Spleen (tissue), 11 donors: ENCODE measurements at regions not wholly inside any gene's neighbourhood (a gene's known extent, or its start where the extent isn't known, plus 50 kb on each side); places are given as distances from the start of the nearest gene placed in this dataset.

Source experiments
- DNase-seq: peaks from one replicate; pipeline ENCODE4 v3.0.0-alpha.2; 2020
- H3K27ac ChIP-seq, 8 donors: fragments of 200-600 bp; sonication (generic) in 7 of 8; 1 replicate in 4 of 8; 2 replicates in 4 of 8; pipeline versions ENCODE4 v1.5.0 to v1.8.0; 2016 to 2021; ENCODE audit warnings: inconsistent platforms in 4 of 8, mild to moderate bottlenecking in 4 of 8, moderate library complexity in 1 of 8
- H3K27me3 ChIP-seq, 7 donors: fragments of 200-600 bp; sonication (generic) in 6 of 7; replicated peaks in 1 of 7; 1 replicate in 4 of 7; 2 replicates in 3 of 7; pipeline versions ENCODE4 v1.5.0 to v1.8.0; 2016 to 2021; ENCODE audit warnings: inconsistent platforms in 3 of 7, mild to moderate bottlenecking in 1 of 7
- H3K36me3 ChIP-seq, 6 donors: fragments of 200-600 bp; sonication (generic) in 5 of 6; 1 replicate in 4 of 6; 2 replicates in 2 of 6; pipeline versions ENCODE4 v1.5.0 to v1.8.0; 2016 to 2021; ENCODE audit warnings: inconsistent platforms in 2 of 6
- H3K4me1 ChIP-seq, 6 donors: fragments of 200-600 bp; sonication (generic) in 5 of 6; 1 replicate in 3 of 6; 2 replicates in 3 of 6; pipeline versions ENCODE4 v1.5.0 to v1.8.0; 2016 to 2021; ENCODE audit warnings: inconsistent platforms in 3 of 6
- H3K4me3 ChIP-seq, 8 donors: fragments of 200-600 bp; sonication (generic) in 7 of 8; 1 replicate in 4 of 8; 2 replicates in 4 of 8; pipeline versions ENCODE4 v1.5.0 to v1.8.0; 2016 to 2021; ENCODE audit warnings: inconsistent platforms in 4 of 8, mild to moderate bottlenecking in 4 of 8, moderate library complexity in 2 of 8
- H3K9me3 ChIP-seq, 8 donors: fragments of 200-600 bp; sonication (generic) in 7 of 8; 1 replicate in 4 of 8; 2 replicates in 4 of 8; pipeline versions ENCODE4 v1.5.0 to v1.8.0; 2016 to 2021; ENCODE audit warnings: inconsistent platforms in 4 of 8
- CTCF ChIP-seq, 11 experiments: fragments of 200-600 bp in 7 of 11; fragments of 450-650 bp in 4 of 11; sonication (generic) in 4 of 11; IDR thresholded peaks in 8 of 11; conservative IDR thresholded peaks in 3 of 11; 1 replicate in 7 of 11; 2 replicates in 4 of 11; pipeline versions ENCODE4 v1.4.0 to v1.8.0; 2016 to 2021; ENCODE audit warnings: antibody characterized with exemption in 11 of 11, inconsistent platforms in 4 of 11, mild to moderate bottlenecking in 1 of 11
- POLR2A ChIP-seq, 3 donors: fragments of 450-650 bp; IDR thresholded peaks; one replicate each; pipeline ENCODE4 v1.5.1; 2017; ENCODE audit warnings: antibody characterized with exemption in 3 of 3, mild to moderate bottlenecking in 1 of 3
- POLR2AphosphoS5 ChIP-seq, 3 donors: sonication (generic); formaldehyde crosslinking; IDR thresholded peaks; one replicate each; pipeline ENCODE4 v1.5.1; 2017; ENCODE audit warnings: antibody characterized with exemption in 3 of 3
- WGBS, 5 donors: extraction: QIAGEN DNeasy Blood & Tissue Kit in 3 of 5; methylation state at CpG; one replicate each; pipeline versions ENCODE4 v1.1.5 to v1.1.7; 2013 to 2018; 5-methylcytosine and 5-hydroxymethylcytosine counted together
- intact Hi-C: fragments of 100-400 bp; cut with DNase I; formaldehyde crosslinking; loops from one replicate; pipeline ENCODE4 v1.15.0; 2023; ENCODE audit warnings: low total_unique reads
- donor health status: healthy with polysubstance abuse.
- donor health status: DM: no; HTN: no; CAD: no; lungs with moderate emphysema.
- donor health status: DM: no; HTN: no; CAD: no.
- donor health status: Bipolar disorder and iron deficiency.
- donor health status: healthy.
- donor health status: DM: no; HTN: no; CAD: no.
- donor health status: DM: yes; HTN: yes; CAD: no.

- TF ChIP-seq POLR2AphosphoS5 (IDR thresholded peaks at IDR 0.05) (no peak), POLR2A (IDR thresholded peaks at IDR 0.05) (no peak), CTCF (IDR thresholded peaks at IDR 0.05 in 8 of 11, conservative IDR thresholded peaks at IDR 0.05 in 3 of 11) (no peak)
- no peak for DNase-seq
- WGBS, 5 donors: 56 to 76% (median 66%) methylated on average over 2 of the region's 2 CpGs
- intact Hi-C loops: no loop called here
- no peak overlapping the region for H3K4me3 ChIP-seq
- H3K27me3 ChIP-seq: no peaks in the 10 kb centered on the region
- no peaks in the 10 kb centered on the region for H3K4me1 ChIP-seq
- peaks cover 0 to 32% (median under 1%) of the 10 kb centered on the region in 8 donors for H3K9me3 ChIP-seq
- H3K36me3 ChIP-seq: no peaks in the 10 kb centered on the region
- H3K27ac ChIP-seq: no peak overlapping the region
Observed at GRCh38 chr16:8217201-8217600, 373.1 kb downstream of the TMEM114 start.

- 90 to 100% (median 93%) methylated on average over 1 of the region's 1 CpG for WGBS, 5 donors
- no peak for DNase-seq
- intact Hi-C loops: no loop called here
- no peaks in the 10 kb centered on the region for H3K27me3 ChIP-seq
- H3K27ac ChIP-seq: no peak overlapping the region
- TF ChIP-seq POLR2AphosphoS5 (IDR thresholded peaks at IDR 0.05) (no peak), POLR2A (IDR thresholded peaks at IDR 0.05) (no peak), CTCF (IDR thresholded peaks at IDR 0.05 in 8 of 11, conservative IDR thresholded peaks at IDR 0.05 in 3 of 11) (no peak)
- no peak overlapping the region for H3K4me3 ChIP-seq
- no peaks in the 10 kb centered on the region for H3K36me3 ChIP-seq
- H3K4me1 ChIP-seq: no peaks in the 10 kb centered on the region
- peaks cover 0 to 41% (median 16%) of the 10 kb centered on the region in 8 donors for H3K9me3 ChIP-seq
Observed at GRCh38 chr16:8204769-8205168, 385.5 kb downstream of the TMEM114 start.

GRCh38 chr16:8204096-8204495 is 386.2 kb downstream of the TMEM114 start:
- no peaks in the 10 kb centered on the region for H3K4me1 ChIP-seq
- intact Hi-C loops: no loop called here
- H3K9me3 ChIP-seq: peaks cover 0 to 41% (median 16%) of the 10 kb centered on the region in 8 donors
- H3K4me3 ChIP-seq: no peak overlapping the region
- H3K27me3 ChIP-seq: no peaks in the 10 kb centered on the region
- no peak overlapping the region for H3K27ac ChIP-seq
- DNase-seq: no peak
- WGBS, 5 donors: 65 to 80% (median 73%) methylated on average over 4 of the region's 4 CpGs
- no peaks in the 10 kb centered on the region for H3K36me3 ChIP-seq
- no peak for TF ChIP-seq POLR2AphosphoS5 (IDR thresholded peaks at IDR 0.05)

GRCh38 chr16:8203101-8203500 is 387.2 kb downstream of the TMEM114 start:
- WGBS, 5 donors: 70 to 86% (median 84%) methylated on average over 2 of the region's 2 CpGs
- TF ChIP-seq POLR2A (IDR thresholded peaks at IDR 0.05) (no peak), POLR2AphosphoS5 (IDR thresholded peaks at IDR 0.05) (no peak), CTCF (IDR thresholded peaks at IDR 0.05 in 8 of 11, conservative IDR thresholded peaks at IDR 0.05 in 3 of 11) (no peak)
- no peaks in the 10 kb centered on the region for H3K4me1 ChIP-seq
- no peaks in the 10 kb centered on the region for H3K27me3 ChIP-seq
- H3K4me3 ChIP-seq: no peak overlapping the region
- H3K36me3 ChIP-seq: no peaks in the 10 kb centered on the region
- H3K9me3 ChIP-seq: peaks cover 0 to 41% (median 16%) of the 10 kb centered on the region in 8 donors
- no peak overlapping the region for H3K27ac ChIP-seq
- intact Hi-C loops: no loop called here
- no peak for DNase-seq

GRCh38 chr16:8200839-8201238 is 389.5 kb downstream of the TMEM114 start:
- DNase-seq: no peak
- H3K27me3 ChIP-seq: no peaks in the 10 kb centered on the region
- 79 to 94% (median 84%) methylated on average over 2 of the region's 2 CpGs for WGBS, 5 donors
- no peak overlapping the region for H3K4me3 ChIP-seq
- intact Hi-C loops: no loop called here
- no peaks in the 10 kb centered on the region for H3K4me1 ChIP-seq
- H3K36me3 ChIP-seq: no peaks in the 10 kb centered on the region
- H3K9me3 ChIP-seq: peaks cover 0 to 41% (median 16%) of the 10 kb centered on the region in 8 donors
- TF ChIP-seq POLR2A (IDR thresholded peaks at IDR 0.05): no peak
- TF ChIP-seq CTCF (IDR thresholded peaks at IDR 0.05 in 8 of 11, conservative IDR thresholded peaks at IDR 0.05 in 3 of 11): no peak
- no peak for TF ChIP-seq POLR2AphosphoS5 (IDR thresholded peaks at IDR 0.05)
- no peak overlapping the region for H3K27ac ChIP-seq
